Kidney (tissue), 13 donors: ENCODE measurements at regions not wholly inside any gene's neighbourhood (a gene's known extent, or its start where the extent isn't known, plus 50 kb on each side); places are given as distances from the start of the nearest gene placed in this dataset.

ENCODE experiments used
- DNase-seq, 5 donors: peaks; one replicate each; pipeline ENCODE4 v3.0.0-alpha.2; 2013 to 2020
- FAIRE-seq: peaks from 2 replicates; lab custom pipeline; 2012; peaks lifted over from hg19 to GRCh38; lab: Jason Lieb, UNC
- H3K27ac ChIP-seq, 2 donors: one replicate each; pipeline ENCODE4 v1.7.0; 2013; ENCODE audit warnings: low read depth in 2 of 2, low read length in 2 of 2, inconsistent platforms in 1 of 2
- H3K27me3 ChIP-seq: one replicate; pipeline ENCODE4 v1.7.1; 2013; ENCODE audit warnings: low read length, inconsistent platforms; ENCODE audit not compliant: control insufficient read depth, insufficient read depth
- H3K36me3 ChIP-seq, 3 donors: one replicate each; pipeline versions ENCODE4 v1.7.0 to v1.7.1; 2013; ENCODE audit warnings: low read length in 3 of 3, control low read depth in 1 of 3, inconsistent platforms in 1 of 3; ENCODE audit not compliant: insufficient read depth in 3 of 3, control insufficient read depth in 2 of 3
- H3K4me1 ChIP-seq, 3 donors: one replicate each; pipeline versions ENCODE4 v1.7.0 to v1.7.1; 2013; ENCODE audit warnings: low read length in 3 of 3, inconsistent platforms in 1 of 3, low read depth in 1 of 3; ENCODE audit not compliant: control insufficient read depth in 2 of 3, insufficient read depth in 2 of 3
- H3K4me3 ChIP-seq, 3 donors: one replicate each; pipeline versions ENCODE4 v1.7.0 to v1.8.1; 2013; ENCODE audit warnings: low read length in 3 of 3, control low read depth in 1 of 3, inconsistent platforms in 1 of 3
- H3K9ac ChIP-seq, 3 donors: one replicate each; pipeline versions ENCODE4 v1.7.0 to v1.7.1; 2013; ENCODE audit warnings: low read length in 3 of 3, control low read depth in 1 of 3, inconsistent platforms in 1 of 3
- H3K9me3 ChIP-seq, 3 donors: one replicate each; pipeline versions ENCODE4 v1.7.0 to v1.7.1; 2013; ENCODE audit warnings: low read length in 3 of 3, control low read depth in 1 of 3, inconsistent platforms in 1 of 3; ENCODE audit not compliant: control insufficient read depth in 2 of 3, insufficient read depth in 1 of 3
- intact Hi-C: fragments of 100-400 bp; cut with DNase I; formaldehyde crosslinking; loops from one replicate; pipeline ENCODE4 v1.11.1; 2022
- TF ChIP-seq, protein P1 (sequence below): IDR thresholded peaks from 3 replicates; pipeline ENCODE4 v1.5.1; 2012; ENCODE audit warnings: mild to moderate bottlenecking, moderate library complexity, borderline replicate concordance; ENCODE audit not compliant: insufficient read depth; ENCODE audit errors: extremely low read depth
- donor health status: control.
- donor health status: control.
- donor health status: control.
- donor health status: control.
- donor health status: control.
- donor health status: DM: yes; HTN: yes; CAD: no.
- donor health status: Normal renal cell carcinoma (clear cell type).

DNA sequence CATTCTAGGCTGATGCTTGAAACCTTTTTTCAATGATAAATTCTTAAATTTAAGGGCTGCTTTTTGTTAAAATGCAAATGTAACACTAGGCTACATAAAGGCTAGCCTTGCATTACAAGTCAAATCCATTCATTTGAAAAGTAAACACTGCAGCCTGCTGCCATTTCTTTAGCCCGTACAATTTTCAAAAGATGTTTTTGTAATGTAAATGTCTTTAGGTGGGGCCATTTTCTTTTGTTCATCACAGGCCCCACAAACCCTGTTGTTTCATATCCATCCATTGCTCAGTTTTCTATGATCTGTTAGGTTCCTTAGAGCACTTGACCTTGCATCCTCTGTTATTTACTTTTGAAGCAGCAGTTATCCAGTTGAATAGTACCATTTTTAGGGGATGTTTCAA is 296.2 kb upstream of the AMOT start:
- TF ChIP-seq, protein P1, sequence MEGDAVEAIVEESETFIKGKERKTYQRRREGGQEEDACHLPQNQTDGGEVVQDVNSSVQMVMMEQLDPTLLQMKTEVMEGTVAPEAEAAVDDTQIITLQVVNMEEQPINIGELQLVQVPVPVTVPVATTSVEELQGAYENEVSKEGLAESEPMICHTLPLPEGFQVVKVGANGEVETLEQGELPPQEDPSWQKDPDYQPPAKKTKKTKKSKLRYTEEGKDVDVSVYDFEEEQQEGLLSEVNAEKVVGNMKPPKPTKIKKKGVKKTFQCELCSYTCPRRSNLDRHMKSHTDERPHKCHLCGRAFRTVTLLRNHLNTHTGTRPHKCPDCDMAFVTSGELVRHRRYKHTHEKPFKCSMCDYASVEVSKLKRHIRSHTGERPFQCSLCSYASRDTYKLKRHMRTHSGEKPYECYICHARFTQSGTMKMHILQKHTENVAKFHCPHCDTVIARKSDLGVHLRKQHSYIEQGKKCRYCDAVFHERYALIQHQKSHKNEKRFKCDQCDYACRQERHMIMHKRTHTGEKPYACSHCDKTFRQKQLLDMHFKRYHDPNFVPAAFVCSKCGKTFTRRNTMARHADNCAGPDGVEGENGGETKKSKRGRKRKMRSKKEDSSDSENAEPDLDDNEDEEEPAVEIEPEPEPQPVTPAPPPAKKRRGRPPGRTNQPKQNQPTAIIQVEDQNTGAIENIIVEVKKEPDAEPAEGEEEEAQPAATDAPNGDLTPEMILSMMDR, result no peak
- H3K9me3 ChIP-seq, result no peaks in the 10 kb centered on the region
- FAIRE-seq, result no peak
- H3K36me3 ChIP-seq, result no peaks in the 10 kb centered on the region
- H3K27me3 ChIP-seq, result no peaks in the 10 kb centered on the region
- H3K4me3 ChIP-seq, result no peak overlapping the region
- H3K9ac ChIP-seq, result no peak overlapping the region
- no peak for DNase-seq
- no peaks in the 10 kb centered on the region for H3K4me1 ChIP-seq
- H3K27ac ChIP-seq, result no peak overlapping the region
- intact Hi-C loops, result no loop called here

DNA sequence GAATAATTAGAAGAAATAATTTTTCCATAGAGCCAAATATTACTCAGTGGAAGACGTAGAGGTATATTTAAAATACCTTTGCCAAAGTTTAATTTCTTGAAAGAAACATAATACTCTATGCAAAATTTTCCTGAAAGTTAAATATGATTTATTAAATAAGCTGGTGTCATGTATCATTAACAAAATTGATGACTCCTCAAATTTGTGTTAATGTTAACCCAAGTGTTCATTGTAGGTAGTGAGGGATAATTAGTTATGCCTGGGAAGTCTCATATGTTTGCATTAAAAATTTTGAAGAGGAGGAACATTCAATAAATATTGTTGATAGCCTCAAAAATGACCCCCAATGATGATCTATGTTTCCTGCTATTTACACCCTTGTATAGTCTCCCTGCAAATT is 292.7 kb upstream of the AMOT start:
- no peak overlapping the region for H3K4me3 ChIP-seq
- H3K27me3 ChIP-seq, result no peaks in the 10 kb centered on the region
- DNase-seq (no peak), FAIRE-seq (no peak)
- H3K4me1 ChIP-seq, result no peaks in the 10 kb centered on the region
- no peaks in the 10 kb centered on the region for H3K9me3 ChIP-seq
- intact Hi-C loops, result no loop called here
- H3K36me3 ChIP-seq, result no peaks in the 10 kb centered on the region
- H3K9ac ChIP-seq, result no peak overlapping the region
- TF ChIP-seq, protein P1, result no peak
- H3K27ac ChIP-seq, result no peak overlapping the region

DNA sequence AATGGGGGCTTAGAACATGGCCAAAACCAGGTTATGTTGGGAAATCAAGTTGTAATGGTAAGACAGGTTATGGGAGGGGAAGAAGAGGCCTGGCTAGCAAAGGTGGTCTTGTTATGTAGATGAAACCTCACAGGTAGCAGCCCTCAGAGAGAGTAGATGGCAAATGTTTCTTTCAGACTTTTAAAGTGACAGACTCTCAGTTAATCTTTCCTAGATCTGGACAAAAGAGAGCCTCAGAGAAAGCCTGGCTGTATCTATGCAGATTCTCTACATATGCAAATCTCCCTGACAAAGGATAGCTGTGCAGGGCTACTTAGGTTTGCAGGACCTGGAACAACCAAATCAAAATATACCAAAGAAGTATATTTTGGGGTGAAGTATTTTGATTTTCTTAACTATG is 284.1 kb upstream of the AMOT start:
- intact Hi-C loops, result no loop called here
- Histone ChIP-seq H3K27me3 (no peaks in the 10 kb centered on the region), H3K36me3 (no peaks in the 10 kb centered on the region), H3K9me3 (no peaks in the 10 kb centered on the region), H3K27ac (no peak overlapping the region), H3K4me1 (no peaks in the 10 kb centered on the region), H3K9ac (no peak overlapping the region), H3K4me3 (no peak overlapping the region)
- no peak for DNase-seq
- TF ChIP-seq, protein P1, result no peak
- no peak for FAIRE-seq

DNA sequence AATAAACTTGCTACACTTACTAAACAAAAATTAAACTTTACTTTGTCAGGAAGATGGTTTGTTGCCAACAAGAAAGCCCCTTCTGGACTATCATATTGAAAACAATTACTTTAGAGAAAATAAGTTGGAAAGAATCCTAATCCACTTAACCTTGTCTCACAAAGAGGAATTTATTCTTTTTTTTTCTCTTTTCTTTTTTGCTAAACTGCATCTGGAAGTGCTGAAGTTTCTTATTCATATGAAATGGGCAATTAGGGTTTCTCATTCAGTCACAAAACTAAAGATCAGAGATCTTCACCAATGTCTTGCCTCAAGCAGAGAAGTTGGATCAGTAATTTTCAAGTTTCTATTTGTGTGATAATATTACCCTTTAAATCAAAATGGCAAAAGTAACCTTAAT is 234.9 kb upstream of the AMOT start:
- intact Hi-C loops, result no loop called here
- Histone ChIP-seq H3K4me3 (no peak overlapping the region), H3K36me3 (no peaks in the 10 kb centered on the region), H3K27ac (no peak overlapping the region), H3K9ac (no peak overlapping the region), H3K9me3 (no peaks in the 10 kb centered on the region), H3K4me1 (no peaks in the 10 kb centered on the region), H3K27me3 (no peaks in the 10 kb centered on the region)
- no peak for FAIRE-seq
- no peak for DNase-seq
- TF ChIP-seq, protein P1, result no peak
